SJCRH30 (cell line): ENCODE measurements at regions not wholly inside any gene's neighbourhood (a gene's known extent, or its start where the extent isn't known, plus 50 kb on each side); places are given as distances from the start of the nearest gene placed in this dataset.
A peak's percentile ranks its signal among the peaks of the same experiment; 100 is the strongest.

Experiments
- DNase-seq, 2 experiments: peaks; one replicate each; pipeline ENCODE4 v3.0.0-alpha.2; 2015 to 2020
- H3K27ac ChIP-seq: fragments of 250-450 bp; sonication (Bioruptor Pico); 2 replicates; pipeline ENCODE4 v1.5.1; 2020; ENCODE audit warnings: mild to moderate bottlenecking, moderate library complexity
- H3K27me3 ChIP-seq: fragments of 250-450 bp; sonication (Bioruptor Pico); 2 replicates; pipeline ENCODE4 v1.5.1; 2020; ENCODE audit warnings: mild to moderate bottlenecking, moderate library complexity
- H3K36me3 ChIP-seq: fragments of 250-450 bp; sonication (Bioruptor Pico); 2 replicates; pipeline ENCODE4 v1.5.1; 2020; ENCODE audit warnings: mild to moderate bottlenecking, moderate library complexity
- H3K4me1 ChIP-seq: fragments of 250-450 bp; sonication (Bioruptor Pico); 2 replicates; pipeline ENCODE4 v1.5.1; 2020; ENCODE audit warnings: mild to moderate bottlenecking, moderate library complexity
- H3K4me3 ChIP-seq: fragments of 250-450 bp; sonication (Bioruptor Pico); 2 replicates; pipeline ENCODE4 v1.5.1; 2020; ENCODE audit warnings: mild to moderate bottlenecking, moderate library complexity
- H3K9me3 ChIP-seq: fragments of 250-450 bp; sonication (Bioruptor Pico); replicated peaks from 2 replicates; pipeline ENCODE4 v1.5.1; 2020; ENCODE audit warnings: mild to moderate bottlenecking, moderate library complexity

DNA sequence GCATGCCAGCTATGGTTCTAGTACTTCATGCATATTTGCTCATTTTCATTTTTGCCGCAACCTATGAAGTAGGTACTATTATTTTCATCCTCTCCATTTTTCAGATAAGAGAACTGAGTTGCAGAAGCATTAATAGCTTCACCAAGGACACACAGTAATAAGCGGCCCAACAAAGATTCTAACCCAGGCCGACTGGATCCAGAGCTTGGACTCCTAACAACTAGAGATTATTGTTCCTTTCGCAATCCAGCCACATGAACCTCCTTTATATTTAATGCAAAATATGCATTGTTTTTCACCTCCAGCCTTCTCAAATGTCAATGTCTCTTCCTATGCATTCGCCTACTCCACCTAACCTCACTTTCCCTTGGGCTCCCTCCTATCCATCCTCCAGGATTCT lies 148.3 kb downstream of the CCDC34 start:
- Histone ChIP-seq H3K27ac (no peak overlapping the region), H3K4me3 (no peak overlapping the region), H3K4me1 (peaks cover 81% of the 10 kb centered on the region)

DNA sequence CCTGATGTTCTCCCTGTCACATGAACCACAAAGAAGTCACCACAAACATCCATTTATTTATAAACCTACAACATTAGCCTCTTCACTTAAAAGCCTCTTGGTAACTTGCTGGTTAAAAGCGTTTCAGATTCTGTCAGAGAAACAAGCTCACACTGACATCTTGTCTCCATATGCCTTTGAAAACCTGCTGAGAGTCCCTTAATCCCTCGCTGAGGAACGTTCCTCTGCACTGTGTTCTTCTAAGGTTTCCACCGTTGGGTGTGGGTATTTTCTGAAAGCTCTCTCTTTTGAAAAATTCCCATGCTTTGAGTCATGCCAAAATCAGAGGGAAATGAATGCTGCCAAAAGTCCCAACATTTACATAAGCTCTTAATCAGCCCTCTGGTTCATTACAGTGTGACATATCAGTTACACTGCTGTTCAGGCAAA lies 149.8 kb downstream of the CCDC34 start:
- DNase-seq = peak; percentile 78 to 92
- no peaks in the 10 kb centered on the region for H3K9me3 ChIP-seq
- H3K27ac ChIP-seq = peak overlapping the region; percentile 41
- H3K36me3 ChIP-seq = no peaks in the 10 kb centered on the region
- H3K4me3 ChIP-seq = no peak overlapping the region
- H3K27me3 ChIP-seq = no peaks in the 10 kb centered on the region
- H3K4me1 ChIP-seq = peaks cover 87% of the 10 kb centered on the region

More for the DNA sequence above, 148.3 kb downstream of the CCDC34 start:
- Histone ChIP-seq H3K27me3 (no peaks in the 10 kb centered on the region), H3K36me3 (no peaks in the 10 kb centered on the region), H3K9me3 (no peaks in the 10 kb centered on the region)
- no peak for DNase-seq

DNA sequence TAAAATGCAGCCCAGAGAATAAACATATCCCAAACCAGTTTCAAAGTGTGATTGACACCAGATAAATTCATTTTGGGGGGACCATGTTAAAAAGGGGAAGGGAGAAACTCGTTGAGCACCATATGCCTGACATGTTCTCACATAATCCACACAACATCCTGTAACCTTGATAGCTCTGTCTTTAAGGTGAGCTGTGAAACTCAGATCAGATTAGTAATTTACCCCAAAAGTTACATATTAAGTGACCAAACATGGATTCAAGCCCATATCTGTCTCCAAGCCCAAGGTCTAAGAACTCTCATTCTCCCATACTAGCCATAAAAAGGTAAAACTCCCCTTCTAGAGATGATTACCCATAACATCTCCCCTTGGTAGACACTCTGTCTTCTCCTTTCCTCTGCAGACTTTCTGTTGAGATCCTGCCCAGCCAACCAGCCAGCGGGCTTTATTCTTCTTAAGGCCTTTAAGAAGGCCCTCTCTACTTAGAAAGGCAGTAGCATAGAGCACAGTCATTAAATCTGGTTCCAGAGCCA lies 150.7 kb downstream of the CCDC34 start:
- no peak overlapping the region for H3K4me3 ChIP-seq
- H3K36me3 ChIP-seq = no peaks in the 10 kb centered on the region
- DNase-seq = no peak
- 0 out of 2 replicates have a peak, but pooled peaks cover 2% of the 10 kb centered on the region for H3K9me3 ChIP-seq
- H3K4me1 ChIP-seq = peaks cover 87% of the 10 kb centered on the region
- H3K27ac ChIP-seq = no peak overlapping the region; the same call in 1 of the 2 replicates
- H3K27me3 ChIP-seq = no peaks in the 10 kb centered on the region

DNA sequence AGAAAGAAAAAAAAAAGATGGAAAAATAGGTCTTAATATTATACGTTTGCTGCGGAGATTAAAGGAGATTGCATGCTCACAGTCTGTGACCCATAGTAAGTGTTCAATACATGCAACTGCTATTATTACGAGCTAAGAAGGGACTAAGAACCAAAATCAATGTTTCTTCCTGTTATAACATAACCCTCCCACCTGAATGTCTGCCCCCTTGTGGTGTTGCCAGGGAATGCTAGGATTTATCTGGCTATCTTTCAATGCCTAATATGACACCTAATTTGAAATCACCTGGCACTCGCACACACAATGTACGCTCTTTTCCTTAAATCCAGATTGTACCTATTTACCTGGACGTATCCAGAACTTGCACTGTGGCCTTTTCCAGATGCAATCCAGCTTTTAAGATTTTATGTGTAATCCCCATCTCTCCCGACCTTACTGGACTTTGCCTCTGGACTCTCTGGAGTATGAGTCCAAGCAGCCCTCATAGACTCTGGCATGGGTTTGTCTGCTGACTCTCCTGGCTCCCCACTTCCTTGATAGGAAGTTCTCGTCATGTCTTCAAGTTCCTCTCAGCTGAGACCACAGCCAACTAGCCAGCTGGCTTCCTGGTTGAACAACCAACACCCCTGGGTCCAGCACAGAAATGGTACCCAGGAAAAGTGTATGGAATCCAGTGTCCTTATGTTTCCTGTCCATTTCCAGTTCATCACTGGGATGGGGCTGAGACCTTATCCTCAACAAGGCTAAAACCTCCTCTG lies 151.5 kb downstream of the CCDC34 start:
- Histone ChIP-seq H3K4me3 (no peak overlapping the region), H3K27ac (no peak overlapping the region), H3K9me3 (0 out of 2 replicates have a peak, but pooled peaks cover 2% of the 10 kb centered on the region), H3K4me1 (peaks cover 87% of the 10 kb centered on the region), H3K27me3 (no peaks in the 10 kb centered on the region), H3K36me3 (no peaks in the 10 kb centered on the region)
- DNase-seq = peak in 1 of 2 experiments; percentile 56

DNA sequence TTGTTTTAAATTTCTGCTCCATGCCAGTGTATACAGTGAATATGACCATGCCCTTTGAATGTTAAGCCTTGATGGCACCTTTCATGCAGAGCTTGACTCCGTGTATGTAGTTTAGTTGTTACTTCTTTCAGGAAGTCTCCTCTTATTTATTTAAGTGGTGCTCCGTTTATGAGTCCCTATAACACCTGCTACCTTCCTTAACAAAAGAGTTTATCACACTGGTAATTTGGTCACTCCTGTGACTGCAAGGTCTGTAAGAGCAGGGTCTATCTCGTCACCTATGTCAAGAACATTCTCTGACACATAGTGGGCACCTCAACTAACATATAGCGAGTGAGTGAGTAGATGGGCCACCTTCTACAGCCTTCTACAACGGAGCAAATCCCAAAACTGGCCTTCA lies 152.5 kb downstream of the CCDC34 start:
- DNase-seq = no peak
- Histone ChIP-seq H3K4me1 (peaks cover 89% of the 10 kb centered on the region), H3K9me3 (0 out of 2 replicates have a peak, but pooled peaks cover 2% of the 10 kb centered on the region), H3K36me3 (no peaks in the 10 kb centered on the region), H3K27ac (no peak overlapping the region; the same call in 1 of the 2 replicates), H3K27me3 (no peaks in the 10 kb centered on the region), H3K4me3 (no peak overlapping the region)

DNA sequence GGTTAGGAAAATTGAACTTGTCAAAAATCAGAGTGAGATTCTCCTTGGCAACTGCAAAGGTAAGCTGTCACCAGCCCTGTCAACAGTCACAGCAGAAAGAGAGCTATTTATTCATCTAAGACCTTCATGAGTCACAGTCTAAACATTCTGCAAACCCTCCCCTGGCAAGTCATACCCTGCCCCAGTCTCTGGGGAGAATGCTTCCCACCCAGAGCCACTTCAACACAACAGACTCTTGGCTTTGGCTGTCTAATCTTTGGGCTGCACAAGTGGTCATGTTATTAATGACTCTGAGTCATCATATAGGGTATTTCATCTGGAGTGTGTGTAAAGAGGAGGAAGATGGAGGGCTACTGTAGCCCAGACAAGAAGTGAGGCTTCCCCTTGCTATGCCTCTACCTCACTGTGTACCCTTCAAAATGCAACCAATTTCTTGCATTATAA lies 153.4 kb downstream of the CCDC34 start:
- no peaks in the 10 kb centered on the region for H3K36me3 ChIP-seq
- H3K4me3 ChIP-seq = no peak overlapping the region
- 0 out of 2 replicates have a peak, but pooled peaks cover 2% of the 10 kb centered on the region for H3K9me3 ChIP-seq
- peak; percentile 95 for DNase-seq
- peak overlapping the region; percentile 69 for H3K27ac ChIP-seq
- H3K27me3 ChIP-seq = no peaks in the 10 kb centered on the region
- H3K4me1 ChIP-seq = peaks cover 89% of the 10 kb centered on the region

DNA sequence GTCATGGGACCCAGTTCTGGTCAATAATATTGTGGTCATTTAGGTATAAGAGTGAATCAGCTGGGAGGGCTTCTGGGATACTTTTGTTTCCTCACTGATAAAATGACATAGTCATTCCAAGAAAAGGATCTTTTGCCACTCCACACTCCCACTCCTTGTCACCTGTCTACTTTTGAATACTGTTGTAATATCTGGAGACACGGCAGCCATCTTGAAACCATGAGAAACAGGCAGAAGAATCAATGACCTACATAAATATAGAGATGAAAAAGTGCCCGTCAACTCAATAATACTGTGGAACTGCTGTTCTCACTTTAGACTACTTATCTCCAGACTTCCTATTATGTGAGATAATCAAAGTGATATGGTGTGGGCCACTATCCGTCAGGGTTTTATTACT lies 154.2 kb downstream of the CCDC34 start:
- Histone ChIP-seq H3K9me3 (0 out of 2 replicates have a peak, but pooled peaks cover 2% of the 10 kb centered on the region), H3K27me3 (no peaks in the 10 kb centered on the region), H3K36me3 (no peaks in the 10 kb centered on the region), H3K4me3 (no peak overlapping the region), H3K4me1 (peaks cover 84% of the 10 kb centered on the region), H3K27ac (peak overlapping the region; percentile 69)
- no peak for DNase-seq

DNA sequence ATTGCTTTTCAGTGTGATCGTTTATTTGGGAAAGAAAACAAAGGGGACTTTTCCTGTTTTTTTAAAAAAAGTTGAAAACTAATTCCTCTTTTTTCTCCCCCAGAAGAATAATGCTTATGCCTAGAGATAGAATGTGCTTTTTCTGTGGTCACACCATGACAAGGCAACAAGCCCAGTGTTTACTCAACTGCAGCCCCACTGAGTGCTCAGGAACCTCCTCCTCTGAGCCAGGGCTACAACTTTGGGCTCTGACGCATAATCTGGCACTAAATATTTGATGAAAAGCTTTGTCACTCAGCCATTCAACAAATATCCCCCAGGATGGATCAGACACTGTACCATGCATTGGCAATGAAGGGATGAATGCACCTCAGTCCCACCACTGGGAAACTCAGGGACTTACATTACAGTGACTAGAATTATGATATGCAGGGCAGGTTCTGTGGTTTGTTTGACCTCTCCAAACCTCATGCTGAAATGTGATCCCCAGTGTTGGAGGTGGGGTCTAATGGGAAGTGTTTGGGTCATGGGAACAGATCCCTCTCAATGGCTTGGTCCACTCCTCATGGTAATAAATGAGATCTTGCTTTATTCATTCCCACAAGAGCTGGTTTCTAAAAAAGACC lies 155.9 kb downstream of the CCDC34 start:
- peak overlapping the region; percentile 84 for H3K27ac ChIP-seq
- no peaks in the 10 kb centered on the region for H3K36me3 ChIP-seq
- no peak overlapping the region for H3K4me3 ChIP-seq
- peak; percentile 53 to 70 for DNase-seq
- 0 out of 2 replicates have a peak, but pooled peaks cover 2% of the 10 kb centered on the region for H3K9me3 ChIP-seq
- peaks cover 84% of the 10 kb centered on the region for H3K4me1 ChIP-seq
- no peaks in the 10 kb centered on the region for H3K27me3 ChIP-seq

DNA sequence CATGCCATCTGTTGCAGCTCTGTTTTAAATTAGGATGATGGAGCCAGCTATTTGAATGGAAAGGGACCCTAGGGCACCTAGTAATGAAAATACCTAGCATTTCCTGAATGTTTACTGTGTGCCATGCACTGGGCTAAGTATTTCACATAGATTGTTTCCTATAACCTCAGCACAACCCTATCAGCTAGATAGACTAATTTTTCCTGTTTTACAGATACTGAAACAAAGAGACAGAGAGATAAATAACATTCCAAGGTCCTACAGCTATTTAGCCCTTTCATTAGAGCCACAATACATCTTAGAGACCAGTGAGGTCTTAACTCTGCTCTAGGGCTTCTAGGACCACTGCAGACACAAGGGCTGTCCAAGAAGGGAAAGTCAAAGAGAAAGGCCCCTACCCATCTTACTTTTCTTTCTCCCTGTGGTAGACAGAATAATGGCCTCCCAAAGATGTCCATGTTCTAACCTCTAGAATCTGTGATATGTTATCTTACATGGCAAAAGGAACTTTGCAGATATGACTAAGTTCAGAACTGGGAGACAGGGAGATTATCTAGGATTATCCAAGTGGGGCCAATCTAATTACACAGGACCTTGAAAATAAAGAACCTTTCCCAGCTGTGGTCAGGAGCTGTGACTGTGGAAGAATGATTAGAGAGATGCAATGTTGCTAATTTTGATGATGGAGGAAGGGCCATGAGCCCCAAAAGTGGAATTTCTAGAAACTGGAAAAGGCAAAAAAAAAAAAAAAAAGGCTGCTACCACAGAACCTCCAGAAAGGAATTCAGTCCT lies 157.0 kb downstream of the CCDC34 start:
- Histone ChIP-seq H3K4me3 (no peak overlapping the region), H3K4me1 (peaks cover 92% of the 10 kb centered on the region)
- DNase-seq = peak in 1 of 2 experiments; percentile 68

DNA sequence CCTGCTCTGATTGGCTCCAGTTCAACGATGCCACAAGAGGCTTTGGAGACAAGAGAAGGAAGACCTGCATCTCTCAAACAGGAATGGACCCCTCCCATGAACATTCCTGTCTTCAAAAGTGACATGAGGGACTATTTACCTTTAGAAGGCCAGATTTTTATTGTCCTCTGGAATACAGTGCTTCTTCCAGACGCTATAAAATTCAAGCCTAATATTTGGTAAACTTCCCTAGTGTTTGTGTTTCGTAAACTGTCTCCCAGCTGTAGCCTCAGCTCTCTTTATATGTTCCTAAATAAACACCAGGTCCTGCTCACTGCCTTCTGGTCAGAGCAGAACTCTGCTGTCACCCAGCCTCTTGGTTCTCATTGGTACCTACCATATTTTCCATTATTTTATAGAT lies 157.8 kb downstream of the CCDC34 start:
- no peak for DNase-seq
- Histone ChIP-seq H3K4me1 (peaks cover 92% of the 10 kb centered on the region), H3K4me3 (no peak overlapping the region), H3K9me3 (0 out of 2 replicates have a peak, but pooled peaks cover 2% of the 10 kb centered on the region), H3K27me3 (no peaks in the 10 kb centered on the region), H3K27ac (peak overlapping the region; percentile 84; the same call in 1 of the 2 replicates), H3K36me3 (no peaks in the 10 kb centered on the region)

More for the DNA sequence above, 157.0 kb downstream of the CCDC34 start:
- Histone ChIP-seq H3K36me3 (no peaks in the 10 kb centered on the region), H3K27ac (peak overlapping the region; percentile 84), H3K9me3 (0 out of 2 replicates have a peak, but pooled peaks cover 2% of the 10 kb centered on the region), H3K27me3 (no peaks in the 10 kb centered on the region)

DNA sequence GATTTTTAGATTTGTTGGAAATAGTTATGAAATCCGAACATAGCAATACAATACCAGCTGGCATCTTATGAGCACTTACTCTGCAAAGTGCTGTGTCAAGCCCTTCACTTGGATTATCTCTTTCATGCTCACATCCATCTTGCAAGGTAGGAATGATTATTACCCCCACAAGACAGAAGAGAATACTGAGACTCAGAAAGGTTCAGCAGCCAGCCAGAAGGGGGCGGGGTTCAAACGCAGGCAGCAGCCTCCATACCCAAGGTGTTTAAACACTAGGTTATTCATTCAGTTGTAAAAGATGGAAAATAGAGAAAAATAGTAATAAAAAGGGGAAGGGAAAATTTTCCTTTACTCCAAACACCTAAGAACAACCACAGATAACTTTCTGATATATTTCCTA lies 158.5 kb downstream of the CCDC34 start:
- Histone ChIP-seq H3K9me3 (0 out of 2 replicates have a peak, but pooled peaks cover 2% of the 10 kb centered on the region), H3K4me3 (no peak overlapping the region), H3K36me3 (no peaks in the 10 kb centered on the region), H3K27me3 (no peaks in the 10 kb centered on the region), H3K4me1 (peaks cover 85% of the 10 kb centered on the region), H3K27ac (no peak overlapping the region)
- no peak for DNase-seq

DNA sequence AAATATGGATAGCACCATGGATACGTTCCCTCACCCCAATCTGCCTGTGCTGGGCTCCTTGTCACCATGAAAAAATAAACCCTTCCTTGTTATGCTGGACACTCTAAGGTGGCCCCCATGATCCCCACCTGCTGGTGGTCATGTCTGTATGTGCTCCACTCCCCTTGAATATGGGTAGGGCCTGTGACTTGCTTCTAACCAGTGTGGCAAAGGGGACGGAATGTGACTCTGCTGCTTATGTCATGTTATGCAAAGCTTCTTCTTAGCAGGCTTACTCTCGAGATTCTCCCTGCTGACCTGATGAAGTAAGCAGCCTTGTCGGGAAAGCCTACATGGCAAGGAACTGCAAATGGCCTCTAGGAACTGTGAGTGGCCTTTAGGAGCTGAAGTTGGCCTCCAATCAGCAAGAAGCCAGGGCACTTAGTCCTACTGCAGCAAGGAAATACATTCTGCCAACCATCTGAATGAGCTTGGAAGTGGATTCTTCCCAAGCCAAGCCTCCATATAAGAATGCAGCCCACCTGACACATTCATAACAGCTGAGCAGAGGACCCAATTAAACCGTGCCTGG lies 159.9 kb downstream of the CCDC34 start:
- no peak overlapping the region for H3K4me3 ChIP-seq
- DNase-seq = no peak
- 0 out of 2 replicates have a peak, but pooled peaks cover 2% of the 10 kb centered on the region for H3K9me3 ChIP-seq
- peaks cover 72% of the 10 kb centered on the region for H3K4me1 ChIP-seq
- H3K27ac ChIP-seq = peak overlapping the region; percentile 4; the same call in 1 of the 2 replicates
- no peaks in the 10 kb centered on the region for H3K36me3 ChIP-seq
- H3K27me3 ChIP-seq = no peaks in the 10 kb centered on the region

DNA sequence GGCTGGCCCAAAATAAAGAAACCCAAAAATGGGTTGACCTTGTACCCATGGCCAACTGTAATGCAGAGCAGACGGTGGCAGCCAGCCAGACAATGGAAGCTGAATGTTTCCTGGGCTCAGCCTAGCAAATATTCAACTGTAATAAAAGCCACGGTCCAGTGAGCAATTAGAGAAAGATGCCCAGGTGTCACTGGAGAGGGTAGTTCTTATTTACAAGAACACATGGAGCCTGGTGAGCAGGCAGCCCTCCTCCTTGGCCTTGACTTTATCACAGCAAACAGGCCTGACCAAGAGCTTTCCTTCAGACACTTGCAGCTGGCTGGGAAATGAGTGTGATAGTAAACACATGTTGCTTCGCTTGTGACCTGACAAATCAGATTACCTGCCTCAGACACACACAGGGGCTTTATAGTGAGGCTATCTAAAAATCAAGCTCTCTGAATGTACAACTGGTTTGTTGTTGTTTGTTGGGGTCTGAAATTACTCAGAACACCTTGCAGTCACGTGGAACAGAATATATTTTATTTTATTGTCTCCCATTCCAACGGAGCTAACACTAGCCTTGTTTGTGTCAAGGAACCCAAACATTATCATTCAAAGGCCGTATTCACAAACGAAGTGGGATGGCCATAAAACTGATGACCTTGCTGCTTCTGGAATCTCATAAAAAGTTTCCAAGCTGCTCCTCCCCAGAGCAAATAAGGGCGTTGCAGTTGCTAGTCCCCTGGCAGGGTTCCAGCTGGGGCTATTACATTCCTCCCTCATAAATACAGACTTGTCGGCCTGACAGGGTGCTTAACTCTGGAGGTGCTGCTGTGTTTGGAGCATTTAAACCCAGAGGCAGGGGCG lies 161.1 kb downstream of the BBOX1 start:
- peak overlapping the region; percentile 87 for H3K27ac ChIP-seq
- peaks cover 71% of the 10 kb centered on the region for H3K4me1 ChIP-seq
- no peaks in the 10 kb centered on the region for H3K36me3 ChIP-seq

More for the DNA sequence above, 161.1 kb downstream of the BBOX1 start:
- peak; percentile 98 for DNase-seq
- Histone ChIP-seq H3K9me3 (no peaks in the 10 kb centered on the region), H3K4me3 (peak overlapping the region; percentile 29), H3K27me3 (no peaks in the 10 kb centered on the region)
